GM23248 (cell line): ENCODE measurements at regions not wholly inside any gene's neighbourhood (a gene's known extent, or its start where the extent isn't known, plus 50 kb on each side); places are given as distances from the start of the nearest gene placed in this dataset.

Source experiments
- EZH2 ChIP-seq: fragments of 200-600 bp; sonication (generic); IDR thresholded peaks from 2 replicates; pipeline ENCODE4 v1.6.1; 2018; ENCODE audit warnings: antibody characterized with exemption, mild to moderate bottlenecking; ENCODE audit not compliant: insufficient read depth, poor library complexity, severe bottlenecking
- EZH2phosphoT487 ChIP-seq: fragments of 200-600 bp; sonication (generic); IDR thresholded peaks from 2 replicates; pipeline ENCODE4 v1.6.1; 2018; ENCODE audit warnings: antibody characterized with exemption, moderate library complexity, mild to moderate bottlenecking, low read depth; ENCODE audit not compliant: insufficient read depth

DNA sequence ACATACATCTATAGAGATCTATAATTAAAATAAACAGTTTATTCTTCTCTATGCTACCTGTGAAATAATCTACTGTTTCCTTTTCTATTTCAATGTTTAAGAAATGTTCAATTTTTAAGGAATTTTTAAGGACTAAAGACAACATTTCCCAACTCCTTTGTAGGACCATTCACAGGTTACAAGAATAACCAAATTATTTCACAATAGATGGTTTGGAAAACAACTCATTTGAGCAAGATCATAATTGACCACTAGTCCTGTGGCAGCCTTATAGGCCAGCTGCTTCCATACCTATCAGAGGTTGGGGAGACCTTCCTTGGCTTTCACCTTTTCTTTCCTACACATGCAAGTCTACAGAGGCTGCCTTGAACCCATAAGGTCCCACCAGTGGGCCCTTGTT is 193.7 kb downstream of the TTC39B start:
- no peak for TF ChIP-seq EZH2phosphoT487
- no peak for TF ChIP-seq EZH2
